ENCODE measurements at regions not wholly inside any gene's neighbourhood (a gene's known extent, or its start where the extent isn't known, plus 50 kb on each side); places are given as distances from the start of the nearest gene placed in this dataset.

GRCh38 chr16:62370445-62370844 lies 334.2 kb upstream of the CDH8 start:
- Histone ChIP-seq H3K4me2 (ENCODE audit: low read depth, low read length) (no peak overlapping the region), H3K36me3 (replicated peaks; ENCODE audit: insufficient read depth, low read length) (no peaks in the 10 kb centered on the region), H3K9ac (ENCODE audit: low read length) (no peak overlapping the region), H4K20me1 (ENCODE audit: insufficient read depth, low read length) (no peaks in the 10 kb centered on the region), H3F3A (ENCODE audit: insufficient read depth, low read length) (no peaks in the 10 kb centered on the region), H3K27ac (ENCODE audit: low read length) (no peak overlapping the region), H3K79me2 (ENCODE audit: low read length) (no peaks in the 10 kb centered on the region), H3K4me3 (ENCODE audit: low read length) (no peak overlapping the region), H3K9me2 (replicated peaks; ENCODE audit: insufficient read depth, low read length) (no peaks in the 10 kb centered on the region), H3K4me1 (ENCODE audit: low read length) (no peaks in the 10 kb centered on the region), H3K27me3 (replicated peaks; ENCODE audit: insufficient read depth, low read length) (no peaks in the 10 kb centered on the region), H2AFZ (ENCODE audit: low read length) (no peak overlapping the region), H3K9me3 (replicated peaks; ENCODE audit: insufficient read depth, low read length) (no peaks in the 10 kb centered on the region)
- DNase-seq = no peak
- no peak for TF ChIP-seq EZH2 (optimal IDR thresholded peaks at IDR 0.05; ENCODE audit: low read depth, low read length)
- TF ChIP-seq EZH2phosphoT487 (IDR thresholded peaks at IDR 0.05; ENCODE audit: low read length) = no peak
- TF ChIP-seq CTCF (IDR thresholded peaks at IDR 0.05; ENCODE audit: low read length) = no peak

GRCh38 chr16:62363501-62363900 lies 327.3 kb upstream of the CDH8 start:
- Histone ChIP-seq H3K4me2 (ENCODE audit: low read depth, low read length) (no peak overlapping the region), H3K9me3 (replicated peaks; ENCODE audit: insufficient read depth, low read length) (no peaks in the 10 kb centered on the region), H3K9me2 (replicated peaks; ENCODE audit: insufficient read depth, low read length) (no peaks in the 10 kb centered on the region), H3K4me3 (ENCODE audit: low read length) (no peak overlapping the region), H2AFZ (ENCODE audit: low read length) (no peak overlapping the region), H3K79me2 (ENCODE audit: low read length) (no peaks in the 10 kb centered on the region), H3K27ac (ENCODE audit: low read length) (no peak overlapping the region), H3F3A (ENCODE audit: insufficient read depth, low read length) (no peaks in the 10 kb centered on the region), H4K20me1 (ENCODE audit: insufficient read depth, low read length) (no peaks in the 10 kb centered on the region), H3K27me3 (replicated peaks; ENCODE audit: insufficient read depth, low read length) (no peaks in the 10 kb centered on the region), H3K4me1 (ENCODE audit: low read length) (no peaks in the 10 kb centered on the region), H3K9ac (ENCODE audit: low read length) (no peak overlapping the region), H3K36me3 (replicated peaks; ENCODE audit: insufficient read depth, low read length) (no peaks in the 10 kb centered on the region)
- DNase-seq = no peak
- TF ChIP-seq EZH2phosphoT487 (IDR thresholded peaks at IDR 0.05; ENCODE audit: low read length) (no peak), CTCF (IDR thresholded peaks at IDR 0.05; ENCODE audit: low read length) (no peak), EZH2 (optimal IDR thresholded peaks at IDR 0.05; ENCODE audit: low read depth, low read length) (no peak)

- no peak for DNase-seq
- H3K4me3 ChIP-seq (ENCODE audit: low read length) = no peak overlapping the region
- no peak overlapping the region for H3K4me2 ChIP-seq (ENCODE audit: low read depth, low read length)
- H2AFZ ChIP-seq (ENCODE audit: low read length) = no peak overlapping the region
- H3K27ac ChIP-seq (ENCODE audit: low read length) = no peak overlapping the region
- no peaks in the 10 kb centered on the region for H3K4me1 ChIP-seq (ENCODE audit: low read length)
- no peak overlapping the region for H3K9ac ChIP-seq (ENCODE audit: low read length)
- no peaks in the 10 kb centered on the region for H3K9me2 ChIP-seq (replicated peaks; ENCODE audit: insufficient read depth, low read length)
- no peaks in the 10 kb centered on the region for H3F3A ChIP-seq (ENCODE audit: insufficient read depth, low read length)
- no peaks in the 10 kb centered on the region for H3K9me3 ChIP-seq (replicated peaks; ENCODE audit: insufficient read depth, low read length)
- TF ChIP-seq EZH2phosphoT487 (IDR thresholded peaks at IDR 0.05; ENCODE audit: low read length) = no peak
- no peak for TF ChIP-seq CTCF (IDR thresholded peaks at IDR 0.05; ENCODE audit: low read length)
- no peak for TF ChIP-seq EZH2 (optimal IDR thresholded peaks at IDR 0.05; ENCODE audit: low read depth, low read length)
- H3K79me2 ChIP-seq (ENCODE audit: low read length) = no peaks in the 10 kb centered on the region
- no peaks in the 10 kb centered on the region for H3K27me3 ChIP-seq (replicated peaks; ENCODE audit: insufficient read depth, low read length)
- no peaks in the 10 kb centered on the region for H4K20me1 ChIP-seq (ENCODE audit: insufficient read depth, low read length)
- H3K36me3 ChIP-seq (replicated peaks; ENCODE audit: insufficient read depth, low read length) = no peaks in the 10 kb centered on the region
These were observed 317.1 kb upstream of the CDH8 start for GRCh38 chr16:62353355-62353754.
